Activated CD4-positive, alpha-beta memory T cell treated with anti-CD3 and anti-CD28 coated beads, Interleukin-2, amount 10 ng/mL, durations not matched to agents 7 days and 5 days (primary cell): ENCODE measurements at regions not wholly inside any gene's neighbourhood (a gene's known extent, or its start where the extent isn't known, plus 50 kb on each side); places are given as distances from the start of the nearest gene placed in this dataset.
"Not testable (repeated sequence)": the region's sequence is repeated elsewhere in the genome, so short reads cannot be mapped to it uniquely, and the experiment has no call there.

ENCODE experiments used
- CTCF ChIA-PET: fragments of 350-600 bp; sonication (Branson Sonifier 250); formaldehyde crosslinking; loops from one replicate; lab custom pipeline; 2021; ENCODE audit warnings: antibody characterized with exemption, inconsistent platforms; lab: Charles Lee
- POLR2A ChIA-PET: fragments of 350-600 bp; sonication (Branson Sonifier 250); formaldehyde crosslinking; loops from one replicate; lab custom pipeline; 2021; ENCODE audit warnings: antibody characterized with exemption; lab: Charles Lee
- DNase-seq: peaks from one replicate; pipeline ENCODE4 v3.0.0-alpha.2; 2020
- H3K27ac Mint-ChIP-seq: one replicate; pipeline ENCODE4 v1.8.0; 2021; ENCODE audit warnings: mild to moderate bottlenecking, mixed read lengths
- H3K27me3 Mint-ChIP-seq: one replicate; pipeline ENCODE4 v1.8.0; 2021; ENCODE audit warnings: mixed read lengths
- H3K36me3 Mint-ChIP-seq: one replicate; pipeline ENCODE4 v1.8.0; 2021; ENCODE audit warnings: low read depth, mixed read lengths
- H3K4me1 Mint-ChIP-seq: one replicate; pipeline ENCODE4 v1.8.0; 2021; ENCODE audit warnings: mixed read lengths
- H3K4me3 Mint-ChIP-seq: one replicate; pipeline ENCODE4 v1.8.0; 2021; ENCODE audit warnings: mild to moderate bottlenecking, mixed read lengths
- H3K9me3 Mint-ChIP-seq: one replicate; pipeline ENCODE4 v1.8.0; 2021; ENCODE audit warnings: mixed read lengths

GRCh38 chr2:89537862-89538261 is 846.4 kb downstream of the RPIA start:
- H3K4me1 Mint-ChIP-seq, H3K4me3 Mint-ChIP-seq, CTCF ChIA-PET, H3K27ac Mint-ChIP-seq, H3K27me3 Mint-ChIP-seq, POLR2A ChIA-PET, H3K36me3 Mint-ChIP-seq, H3K9me3 Mint-ChIP-seq, DNase-seq: not testable (repeated sequence)

GRCh38 chr2:89544110-89544509 is 852.6 kb downstream of the RPIA start:
- CTCF ChIA-PET, DNase-seq, H3K36me3 Mint-ChIP-seq, H3K27ac Mint-ChIP-seq, H3K4me1 Mint-ChIP-seq, H3K27me3 Mint-ChIP-seq, H3K4me3 Mint-ChIP-seq, POLR2A ChIA-PET, H3K9me3 Mint-ChIP-seq: not testable (repeated sequence)

GRCh38 chr2:89579154-89579553 is 887.7 kb downstream of the RPIA start:
- H3K4me1 Mint-ChIP-seq, DNase-seq, H3K36me3 Mint-ChIP-seq, POLR2A ChIA-PET, H3K27ac Mint-ChIP-seq, H3K27me3 Mint-ChIP-seq, H3K9me3 Mint-ChIP-seq, CTCF ChIA-PET, H3K4me3 Mint-ChIP-seq: not testable (repeated sequence)

- H3K9me3 Mint-ChIP-seq, CTCF ChIA-PET, POLR2A ChIA-PET, H3K4me3 Mint-ChIP-seq, H3K27me3 Mint-ChIP-seq, DNase-seq, H3K36me3 Mint-ChIP-seq, H3K27ac Mint-ChIP-seq, H3K4me1 Mint-ChIP-seq: not testable (repeated sequence)
Observed at GRCh38 chr2:89582816-89583215, 891.3 kb downstream of the RPIA start.

- H3K9me3 Mint-ChIP-seq, H3K4me3 Mint-ChIP-seq, H3K27ac Mint-ChIP-seq, POLR2A ChIA-PET, CTCF ChIA-PET, DNase-seq, H3K36me3 Mint-ChIP-seq, H3K27me3 Mint-ChIP-seq, H3K4me1 Mint-ChIP-seq: not testable (repeated sequence)
Observed at GRCh38 chr2:89584046-89584445, 892.6 kb downstream of the RPIA start.

- H3K4me1 Mint-ChIP-seq, H3K9me3 Mint-ChIP-seq, H3K36me3 Mint-ChIP-seq, H3K4me3 Mint-ChIP-seq, POLR2A ChIA-PET, H3K27ac Mint-ChIP-seq, CTCF ChIA-PET, H3K27me3 Mint-ChIP-seq, DNase-seq: not testable (repeated sequence)
Observed at GRCh38 chr2:89584868-89585557, 893.5 kb downstream of the RPIA start.

GRCh38 chr2:89585558-89585920 is 894.1 kb downstream of the RPIA start:
- H3K36me3 Mint-ChIP-seq, H3K27ac Mint-ChIP-seq, DNase-seq, CTCF ChIA-PET, H3K4me1 Mint-ChIP-seq, H3K27me3 Mint-ChIP-seq, H3K9me3 Mint-ChIP-seq, POLR2A ChIA-PET: not testable (repeated sequence)
- peak overlapping the region; percentile 46 for H3K4me3 Mint-ChIP-seq

- H3K27ac Mint-ChIP-seq = not testable (repeated sequence)
Observed at GRCh38 chr2:89599843-89600242, 908.4 kb downstream of the RPIA start.

GRCh38 chr2:89606514-89606913 is 915.0 kb downstream of the RPIA start:
- H3K36me3 Mint-ChIP-seq, H3K9me3 Mint-ChIP-seq, H3K27me3 Mint-ChIP-seq, DNase-seq, H3K27ac Mint-ChIP-seq, H3K4me3 Mint-ChIP-seq, POLR2A ChIA-PET, CTCF ChIA-PET, H3K4me1 Mint-ChIP-seq: not testable (repeated sequence)

More at GRCh38 chr2:89599843-89600242, 908.4 kb downstream of the RPIA start:
- DNase-seq, POLR2A ChIA-PET, H3K4me1 Mint-ChIP-seq, H3K27me3 Mint-ChIP-seq, H3K36me3 Mint-ChIP-seq, H3K9me3 Mint-ChIP-seq, CTCF ChIA-PET, H3K4me3 Mint-ChIP-seq: not testable (repeated sequence)

- H3K4me1 Mint-ChIP-seq, H3K36me3 Mint-ChIP-seq, POLR2A ChIA-PET, H3K9me3 Mint-ChIP-seq, DNase-seq, H3K27me3 Mint-ChIP-seq, H3K4me3 Mint-ChIP-seq, CTCF ChIA-PET, H3K27ac Mint-ChIP-seq: not testable (repeated sequence)
Observed at GRCh38 chr2:89610207-89610926, 918.9 kb downstream of the RPIA start.

GRCh38 chr2:89610927-89611515 is 919.5 kb downstream of the RPIA start:
- H3K36me3 Mint-ChIP-seq, H3K9me3 Mint-ChIP-seq, H3K27me3 Mint-ChIP-seq, CTCF ChIA-PET, DNase-seq, POLR2A ChIA-PET, H3K27ac Mint-ChIP-seq, H3K4me3 Mint-ChIP-seq, H3K4me1 Mint-ChIP-seq: not testable (repeated sequence)

- H3K27ac Mint-ChIP-seq, H3K4me3 Mint-ChIP-seq, POLR2A ChIA-PET: not testable (repeated sequence)
Observed at GRCh38 chr2:89611710-89612109, 920.2 kb downstream of the RPIA start.

GRCh38 chr2:89649268-89649667 is 957.8 kb downstream of the RPIA start:
- POLR2A ChIA-PET, H3K4me1 Mint-ChIP-seq, CTCF ChIA-PET, H3K36me3 Mint-ChIP-seq, H3K9me3 Mint-ChIP-seq, H3K27me3 Mint-ChIP-seq, H3K4me3 Mint-ChIP-seq, DNase-seq, H3K27ac Mint-ChIP-seq: not testable (repeated sequence)

More at GRCh38 chr2:89611710-89612109, 920.2 kb downstream of the RPIA start:
- H3K9me3 Mint-ChIP-seq, DNase-seq, H3K4me1 Mint-ChIP-seq, H3K36me3 Mint-ChIP-seq, H3K27me3 Mint-ChIP-seq, CTCF ChIA-PET: not testable (repeated sequence)

GRCh38 chr2:89679254-89679653 is 987.8 kb downstream of the RPIA start:
- H3K4me3 Mint-ChIP-seq, H3K9me3 Mint-ChIP-seq, H3K27ac Mint-ChIP-seq, H3K4me1 Mint-ChIP-seq, POLR2A ChIA-PET, CTCF ChIA-PET, DNase-seq, H3K27me3 Mint-ChIP-seq, H3K36me3 Mint-ChIP-seq: not testable (repeated sequence)
